WTC11 (cell line): ENCODE measurements at regions not wholly inside any gene's neighbourhood (a gene's known extent, or its start where the extent isn't known, plus 50 kb on each side); places are given as distances from the start of the nearest gene placed in this dataset.

Experiments used
- ATAC-seq: fragments of 200-7000 bp; cut with Tn5 transposase; 2 replicates; pipeline ENCODE4 v1.10.0; 2021; ENCODE audit warnings: mild to moderate bottlenecking, moderate library complexity
- CTCF ChIA-PET: fragments of 300-600 bp; sonication (Branson Sonifier 250); formaldehyde crosslinking; loops from one replicate; lab custom pipeline; 2021; ENCODE audit warnings: antibody characterized with exemption; lab: Charles Lee
- POLR2A ChIA-PET: fragments of 350-600 bp; sonication (Branson Sonifier 250); formaldehyde crosslinking; loops from one replicate; lab custom pipeline; 2021; ENCODE audit warnings: antibody characterized with exemption; lab: Charles Lee
- DNase-seq: peaks from one replicate; pipeline ENCODE4 v3.0.0; 2021; ENCODE audit warnings: low spot score
- H3K27ac Mint-ChIP-seq: 2 replicates; pipeline ENCODE4 v1.8.0; 2021; ENCODE audit warnings: mixed read lengths
- H3K27me3 Mint-ChIP-seq: 2 replicates; pipeline ENCODE4 v1.8.0; 2021; ENCODE audit warnings: low read depth, mild to moderate bottlenecking, moderate library complexity, mixed read lengths
- H3K36me3 Mint-ChIP-seq: 2 replicates; pipeline ENCODE4 v1.8.0; 2021; ENCODE audit warnings: mixed read lengths
- H3K4me1 Mint-ChIP-seq: 2 replicates; pipeline ENCODE4 v1.8.0; 2022; ENCODE audit warnings: mixed read lengths
- H3K4me3 Mint-ChIP-seq: 2 replicates; pipeline ENCODE4 v1.8.0; 2021; ENCODE audit warnings: mild to moderate bottlenecking, moderate library complexity, mixed read lengths
- H3K9me3 Mint-ChIP-seq: 2 replicates; pipeline ENCODE4 v1.8.0; 2021; ENCODE audit warnings: mixed read lengths
- ATF6 ChIP-seq: sonication (generic); formaldehyde crosslinking; IDR thresholded peaks from 2 replicates; pipeline ENCODE4 v1.8.1; 2023; ENCODE audit warnings: mild to moderate bottlenecking, missing genetic modification reagents
- CREB1 ChIP-seq: sonication (generic); formaldehyde crosslinking; IDR thresholded peaks from 2 replicates; pipeline ENCODE4 v1.8.0; 2023; ENCODE audit warnings: mild to moderate bottlenecking, missing genetic modification reagents
- CTCF ChIP-seq: fragments of 200-600 bp; IDR thresholded peaks from 2 replicates; pipeline ENCODE4 v1.8.0; 2022; ENCODE audit warnings: antibody characterized with exemption
- E2F4 ChIP-seq: sonication (generic); formaldehyde crosslinking; IDR thresholded peaks from 2 replicates; pipeline ENCODE4 v1.8.1; 2022; ENCODE audit warnings: low read depth, mild to moderate bottlenecking, moderate library complexity, missing genetic modification reagents, borderline replicate concordance
- GABPB1 ChIP-seq: sonication (generic); formaldehyde crosslinking; IDR thresholded peaks from 2 replicates; pipeline ENCODE4 v1.8.1; 2023; ENCODE audit warnings: mild to moderate bottlenecking, missing genetic modification reagents
- IRF1 ChIP-seq: sonication (generic); formaldehyde crosslinking; IDR thresholded peaks from 2 replicates; pipeline ENCODE4 v1.8.0; 2023; ENCODE audit warnings: missing genetic modification reagents
- IRF2 ChIP-seq: sonication (generic); formaldehyde crosslinking; IDR thresholded peaks from 2 replicates; pipeline ENCODE4 v1.8.0; 2022; ENCODE audit warnings: low read depth, missing genetic modification reagents, borderline replicate concordance
- MAX ChIP-seq: sonication (generic); formaldehyde crosslinking; IDR thresholded peaks from 2 replicates; pipeline ENCODE4 v1.8.0; 2022; ENCODE audit warnings: mild to moderate bottlenecking, missing genetic modification reagents
- MYBL2 ChIP-seq: sonication (generic); formaldehyde crosslinking; IDR thresholded peaks from 2 replicates; pipeline ENCODE4 v1.8.1; 2023; ENCODE audit warnings: mild to moderate bottlenecking, moderate library complexity, missing genetic modification reagents
- NR2C2 ChIP-seq: sonication (generic); formaldehyde crosslinking; IDR thresholded peaks from 2 replicates; pipeline ENCODE4 v1.8.0; 2022; ENCODE audit warnings: mild to moderate bottlenecking, missing genetic modification reagents
- ZBTB21 ChIP-seq: sonication (generic); formaldehyde crosslinking; IDR thresholded peaks from 2 replicates; pipeline ENCODE4 v1.8.1; 2023; ENCODE audit warnings: mild to moderate bottlenecking, missing genetic modification reagents, borderline replicate concordance
- ZNF396 ChIP-seq: fragments of 250-450 bp; sonication (Bioruptor Pico); IDR thresholded peaks from 2 replicates; pipeline ENCODE4 v1.8.0; 2021; ENCODE audit warnings: mild to moderate bottlenecking, moderate library complexity, borderline replicate concordance
- ZNF425 ChIP-seq: fragments of 250-450 bp; sonication (Bioruptor Pico); conservative IDR thresholded peaks from 2 replicates; pipeline ENCODE4 v1.9.0; 2021; ENCODE audit warnings: mild to moderate bottlenecking

GRCh38 chr14:53448682-53449081, 295.6 kb upstream of the DDHD1 start (continued):
- TF ChIP-seq ZNF396 (CRISPR knock-in tag) (no peak), IRF1 (no peak)

- no peak overlapping the region for H3K27ac Mint-ChIP-seq
- ChIA-PET CTCF (no interaction called here), POLR2A (no interaction called here)
- H3K4me1 Mint-ChIP-seq: peaks cover 8% of the 10 kb centered on the region
- no peak for TF ChIP-seq NR2C2 (CRISPR knock-in tag)
- H3K9me3 Mint-ChIP-seq: no peaks in the 10 kb centered on the region
- H3K4me3 Mint-ChIP-seq: no peak overlapping the region
- H3K36me3 Mint-ChIP-seq: no peaks in the 10 kb centered on the region
- ATAC-seq (no peak), DNase-seq (no peak)
- H3K27me3 Mint-ChIP-seq: no peaks in the 10 kb centered on the region
Observed at GRCh38 chr14:53444677-53445312, 291.7 kb upstream of the DDHD1 start.

- CTCF ChIA-PET: interaction anchor here (1.2 to 1.3 kb wide), 2 partner anchors 887 to 906 kb away, joined by 3 read pairs; no protein-coding TSS in a partner anchor
- POLR2A ChIA-PET: no interaction called here
- H3K4me3 Mint-ChIP-seq: no peak overlapping the region
Observed at GRCh38 chr14:53441789-53442188, 288.7 kb upstream of the DDHD1 start.

GRCh38 chr14:53437858-53438257, 284.7 kb upstream of the DDHD1 start:
- TF ChIP-seq MAX (CRISPR knock-in tag): no peak
- no peak for TF ChIP-seq MYBL2 (CRISPR knock-in tag)
- 0 out of 2 replicates have a peak, but pooled peaks have one; percentile 26 for TF ChIP-seq GABPB1
- no peak for TF ChIP-seq ZNF425 (CRISPR knock-in tag)
- TF ChIP-seq ATF6: no peak
- TF ChIP-seq, all 79 proteins: peak for 1
- no peak for DNase-seq
- no peaks in the 10 kb centered on the region for H3K4me1 Mint-ChIP-seq
- H3K4me3 Mint-ChIP-seq: no peak overlapping the region
- ATAC-seq: no peak
- CTCF ChIA-PET: no interaction called here
- H3K9me3 Mint-ChIP-seq: peaks cover 12% of the 10 kb centered on the region
- no peaks in the 10 kb centered on the region for H3K36me3 Mint-ChIP-seq
- POLR2A ChIA-PET: no interaction called here
- no peak overlapping the region for H3K27ac Mint-ChIP-seq
- H3K27me3 Mint-ChIP-seq: no peaks in the 10 kb centered on the region; the same call in 1 of the 2 replicates

More at GRCh38 chr14:53441789-53442188, 288.7 kb upstream of the DDHD1 start:
- TF ChIP-seq E2F4 (CRISPR knock-in tag) (no peak), GABPB1 (peak; percentile 87)
- Mint-ChIP-seq H3K27ac (no peak overlapping the region), H3K27me3 (no peaks in the 10 kb centered on the region; the same call in 1 of the 2 replicates), H3K4me1 (no peaks in the 10 kb centered on the region), H3K36me3 (no peaks in the 10 kb centered on the region), H3K9me3 (no peaks in the 10 kb centered on the region)
- ATAC-seq (no peak), DNase-seq (no peak)

GRCh38 chr14:53432378-53432802, 279.3 kb upstream of the DDHD1 start:
- TF ChIP-seq IRF2 (CRISPR knock-in tag) (no peak), ZBTB21 (CRISPR knock-in tag) (0 out of 2 replicates have a peak, but pooled peaks have one; percentile 29), CTCF (peak; percentile 61), CREB1 (no peak)
- H3K9me3 Mint-ChIP-seq: peaks cover 12% of the 10 kb centered on the region
- no peaks in the 10 kb centered on the region for H3K36me3 Mint-ChIP-seq
- ATAC-seq: peak; percentile 99
- H3K4me1 Mint-ChIP-seq: peaks cover 3% of the 10 kb centered on the region; the same call in 1 of the 2 replicates
- no peaks in the 10 kb centered on the region for H3K27me3 Mint-ChIP-seq
- ChIA-PET POLR2A (no interaction called here), CTCF (interaction anchor here (0.6 to 4.1 kb wide), 3 partner anchors 31 to 916 kb away, joined by 3 to 14 read pairs (median 3); no protein-coding TSS in a partner anchor)
- peak; percentile 60 for DNase-seq
- no peak overlapping the region for H3K4me3 Mint-ChIP-seq
- no peak overlapping the region for H3K27ac Mint-ChIP-seq
